WERI-Rb-1 (cell line): ENCODE measurements at regions not wholly inside any gene's neighbourhood (a gene's known extent, or its start where the extent isn't known, plus 50 kb on each side); places are given as distances from the start of the nearest gene placed in this dataset.

Experiments
- DNase-seq: peaks from one replicate; pipeline ENCODE4 v3.0.0-alpha.2; 2020
- H3K27ac ChIP-seq: fragments of 250-450 bp; sonication (Bioruptor Pico); 2 replicates; pipeline ENCODE4 v1.5.1; 2020; ENCODE audit warnings: mild to moderate bottlenecking, moderate library complexity
- H3K27me3 ChIP-seq: fragments of 250-450 bp; sonication (Bioruptor Pico); 2 replicates; pipeline ENCODE4 v1.5.1; 2021; ENCODE audit warnings: mild to moderate bottlenecking, low read depth, moderate library complexity; ENCODE audit not compliant: insufficient read depth, severe bottlenecking
- H3K36me3 ChIP-seq: fragments of 250-450 bp; sonication (Bioruptor Pico); 2 replicates; pipeline ENCODE4 v1.5.1; 2020; ENCODE audit warnings: mild to moderate bottlenecking, moderate library complexity
- H3K4me3 ChIP-seq: 2 replicates; pipeline ENCODE4 v1.5.1; 2011; ENCODE audit warnings: low read depth, mild to moderate bottlenecking, control low read depth, low read length
- H3K9me3 ChIP-seq: fragments of 250-450 bp; sonication (Bioruptor Pico); 2 replicates; pipeline ENCODE4 v1.5.1; 2021; ENCODE audit warnings: mild to moderate bottlenecking, moderate library complexity; ENCODE audit not compliant: severe bottlenecking
- TF ChIP-seq, protein P1 (sequence below): IDR thresholded peaks from 2 replicates; pipeline ENCODE4 v1.5.1; 2011; ENCODE audit warnings: low read depth, mild to moderate bottlenecking, control low read depth, inconsistent platforms, low read length

DNA sequence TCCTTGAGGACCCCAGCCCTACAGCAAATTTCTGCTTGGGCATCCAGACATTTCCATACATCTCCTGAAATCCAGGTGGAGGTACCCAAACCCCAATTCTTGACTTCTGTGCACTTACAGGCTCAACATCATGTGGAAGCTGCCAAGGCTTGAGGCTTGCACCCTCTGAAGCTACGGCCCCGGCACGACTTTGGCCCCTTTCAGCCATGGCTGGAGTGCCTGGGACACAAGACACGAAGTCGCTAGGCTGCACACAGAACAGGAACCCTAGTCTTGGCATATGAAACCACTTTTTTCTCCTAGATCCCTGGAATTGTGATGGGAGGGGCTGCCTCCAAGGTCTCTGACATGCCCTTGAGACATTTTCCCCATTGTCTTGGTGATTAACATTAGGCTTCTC is 1417.7 kb downstream of the ARAP2 start:
- H3K27ac ChIP-seq: no peak overlapping the region
- no peaks in the 10 kb centered on the region for H3K36me3 ChIP-seq
- no peak overlapping the region for H3K4me3 ChIP-seq
- H3K9me3 ChIP-seq: no peaks in the 10 kb centered on the region
- DNase-seq: no peak
- no peaks in the 10 kb centered on the region for H3K27me3 ChIP-seq
- TF ChIP-seq, protein P1, sequence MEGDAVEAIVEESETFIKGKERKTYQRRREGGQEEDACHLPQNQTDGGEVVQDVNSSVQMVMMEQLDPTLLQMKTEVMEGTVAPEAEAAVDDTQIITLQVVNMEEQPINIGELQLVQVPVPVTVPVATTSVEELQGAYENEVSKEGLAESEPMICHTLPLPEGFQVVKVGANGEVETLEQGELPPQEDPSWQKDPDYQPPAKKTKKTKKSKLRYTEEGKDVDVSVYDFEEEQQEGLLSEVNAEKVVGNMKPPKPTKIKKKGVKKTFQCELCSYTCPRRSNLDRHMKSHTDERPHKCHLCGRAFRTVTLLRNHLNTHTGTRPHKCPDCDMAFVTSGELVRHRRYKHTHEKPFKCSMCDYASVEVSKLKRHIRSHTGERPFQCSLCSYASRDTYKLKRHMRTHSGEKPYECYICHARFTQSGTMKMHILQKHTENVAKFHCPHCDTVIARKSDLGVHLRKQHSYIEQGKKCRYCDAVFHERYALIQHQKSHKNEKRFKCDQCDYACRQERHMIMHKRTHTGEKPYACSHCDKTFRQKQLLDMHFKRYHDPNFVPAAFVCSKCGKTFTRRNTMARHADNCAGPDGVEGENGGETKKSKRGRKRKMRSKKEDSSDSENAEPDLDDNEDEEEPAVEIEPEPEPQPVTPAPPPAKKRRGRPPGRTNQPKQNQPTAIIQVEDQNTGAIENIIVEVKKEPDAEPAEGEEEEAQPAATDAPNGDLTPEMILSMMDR: no peak

DNA sequence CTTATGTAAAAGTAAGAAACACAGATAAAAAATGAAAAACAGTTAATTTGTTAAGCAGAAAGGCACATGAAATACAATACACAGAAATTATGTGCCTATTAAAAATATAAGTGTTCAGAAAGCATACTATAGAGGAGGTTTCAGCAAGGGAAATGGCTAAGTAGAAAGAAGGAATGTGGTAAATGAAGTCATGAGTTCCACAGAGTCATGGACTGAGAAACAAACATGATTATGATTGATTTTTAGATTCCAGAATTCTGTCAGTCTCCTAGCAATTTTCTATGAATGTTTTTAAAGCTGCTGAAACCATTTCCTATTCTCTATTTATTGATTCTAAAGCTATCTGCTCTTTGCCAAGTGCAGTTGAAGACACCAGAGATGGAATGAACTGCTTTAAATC is 1398.4 kb downstream of the ARAP2 start:
- Histone ChIP-seq H3K27me3 (no peaks in the 10 kb centered on the region), H3K27ac (no peak overlapping the region), H3K36me3 (no peaks in the 10 kb centered on the region), H3K9me3 (no peaks in the 10 kb centered on the region), H3K4me3 (no peak overlapping the region)
- TF ChIP-seq, protein P1: no peak
- DNase-seq: no peak

DNA sequence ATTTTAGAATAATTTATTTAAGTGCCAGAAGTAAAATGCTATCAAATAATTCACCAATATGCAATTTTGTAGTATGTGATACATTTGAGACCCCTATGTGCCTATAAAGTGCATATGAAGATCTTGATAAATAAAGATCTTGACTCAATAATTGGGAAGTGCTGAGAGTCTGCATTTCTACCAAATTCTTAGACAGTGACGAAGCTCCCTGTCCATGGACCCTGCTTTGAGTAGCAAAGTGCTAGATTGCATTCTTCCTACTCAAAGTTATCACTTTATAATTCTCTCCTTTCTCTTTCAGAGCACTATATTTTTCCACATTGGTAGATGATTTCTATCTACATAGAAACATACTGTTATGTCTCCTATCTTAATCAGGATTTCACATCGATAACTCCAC is 1393.9 kb downstream of the ARAP2 start:
- Histone ChIP-seq H3K27ac (no peak overlapping the region), H3K27me3 (no peaks in the 10 kb centered on the region), H3K4me3 (no peak overlapping the region), H3K36me3 (no peaks in the 10 kb centered on the region), H3K9me3 (no peaks in the 10 kb centered on the region)
- DNase-seq: no peak
- TF ChIP-seq, protein P1: no peak

DNA sequence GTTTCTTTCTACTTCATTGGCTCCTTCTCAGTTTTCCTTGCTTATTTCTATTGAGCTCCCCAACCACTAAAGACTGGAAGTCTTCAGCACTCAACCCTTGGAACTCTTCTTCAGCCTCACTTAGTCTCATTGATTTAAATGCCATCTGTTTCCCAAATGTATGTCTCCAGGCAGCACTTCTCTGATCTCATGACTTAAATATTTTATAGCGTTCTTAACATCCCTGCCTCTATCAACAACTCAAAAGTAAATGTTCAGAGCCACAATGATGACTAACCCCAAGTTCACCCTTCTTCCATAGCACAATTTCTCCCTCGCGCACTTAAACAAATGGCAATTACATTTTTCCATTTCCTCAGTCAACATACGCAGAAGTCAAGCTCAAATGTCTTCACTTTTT is 1393.3 kb downstream of the ARAP2 start:
- no peak overlapping the region for H3K4me3 ChIP-seq
- H3K27me3 ChIP-seq: no peaks in the 10 kb centered on the region
- TF ChIP-seq, protein P1: no peak
- no peak for DNase-seq
- H3K36me3 ChIP-seq: no peaks in the 10 kb centered on the region
- no peaks in the 10 kb centered on the region for H3K9me3 ChIP-seq
- H3K27ac ChIP-seq: no peak overlapping the region

DNA sequence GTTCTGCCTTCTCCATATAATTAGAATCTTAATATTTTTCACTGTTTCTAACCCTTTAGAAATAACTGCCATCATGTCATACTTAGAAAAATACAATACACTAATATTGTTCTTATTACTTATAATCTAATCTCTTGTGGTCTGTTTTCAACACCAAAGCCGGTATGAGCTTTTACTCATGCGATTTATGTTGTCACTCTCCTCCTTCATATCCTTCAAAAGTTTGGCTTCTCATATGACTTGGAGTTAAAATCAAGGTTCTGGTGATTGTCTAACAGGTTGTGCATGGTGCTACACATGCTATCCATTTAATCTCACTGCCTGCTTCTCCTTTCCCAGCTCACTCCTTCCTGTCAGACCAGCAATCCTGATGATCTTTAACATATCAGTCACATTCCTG is 1392.9 kb downstream of the ARAP2 start:
- H3K27me3 ChIP-seq: no peaks in the 10 kb centered on the region
- no peak overlapping the region for H3K4me3 ChIP-seq
- H3K9me3 ChIP-seq: no peaks in the 10 kb centered on the region
- H3K36me3 ChIP-seq: no peaks in the 10 kb centered on the region
- TF ChIP-seq, protein P1: no peak
- DNase-seq: no peak
- no peak overlapping the region for H3K27ac ChIP-seq

DNA sequence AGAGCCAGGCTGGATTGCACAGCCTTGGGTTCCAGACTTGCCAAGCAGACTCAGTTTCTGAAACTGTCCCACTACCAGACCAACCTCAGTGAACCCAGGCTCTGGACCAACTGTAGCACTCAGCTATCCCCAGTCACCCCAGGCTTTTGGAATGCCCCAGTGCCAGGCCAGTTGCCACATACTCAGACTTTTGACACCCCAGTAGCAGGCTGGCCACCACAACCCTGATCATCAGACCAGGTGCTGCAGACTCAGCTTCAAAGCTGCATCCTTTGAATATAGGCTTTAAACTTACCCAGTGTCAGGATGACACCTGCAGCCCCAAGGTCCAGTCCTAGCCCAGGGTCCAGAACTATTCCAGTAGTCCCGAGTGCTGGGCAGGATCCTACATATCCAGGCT is 1389.9 kb downstream of the ARAP2 start:
- no peaks in the 10 kb centered on the region for H3K27me3 ChIP-seq
- no peak overlapping the region for H3K27ac ChIP-seq
- DNase-seq: no peak
- no peak overlapping the region for H3K4me3 ChIP-seq
- H3K36me3 ChIP-seq: no peaks in the 10 kb centered on the region
- H3K9me3 ChIP-seq: no peaks in the 10 kb centered on the region
- TF ChIP-seq, protein P1: no peak
